HepG2 (cell line): ENCODE measurements at regions not wholly inside any gene's neighbourhood (a gene's known extent, or its start where the extent isn't known, plus 50 kb on each side); places are given as distances from the start of the nearest gene placed in this dataset.

ENCODE experiments used
- ATAC-seq: fragments of 200-7000 bp; cut with Tn5 transposase; 3 replicates; pipeline ENCODE4 v1.9.1; 2020; ENCODE audit warnings: mild to moderate bottlenecking, moderate library complexity
- BruUV-seq: library from RNA; stranded (reverse); fragments of 400-500 nt; replicated peaks from 2 replicates; lab custom pipeline; 2021; lab: Mats Ljungman, UMichigan
- CTCF ChIA-PET: fragments of 300-600 bp; formaldehyde crosslinking; extraction: SDS; loops from one replicate; lab custom pipeline; 2021; ENCODE audit warnings: low total read pairs, inconsistent platforms, low intra/inter-chr PET ratio; lab: Yijun Ruan, JAX
- POLR2A ChIA-PET: fragments of 350-600 bp; sonication (Branson Sonifier 250); formaldehyde crosslinking; loops from one replicate; lab custom pipeline; 2020; ENCODE audit warnings: antibody characterized with exemption, inconsistent platforms; lab: Yijun Ruan, JAX
- DNase-seq: peaks from one replicate; pipeline ENCODE4 v3.0.0-alpha.2; 2015; ENCODE audit warnings: low spot score
- FAIRE-seq: peaks from 3 replicates; lab custom pipeline; 2011; peaks lifted over from hg19 to GRCh38; lab: Jason Lieb, UNC
- H2AFZ ChIP-seq: one replicate; pipeline ENCODE4 v1.6.1; 2011; ENCODE audit warnings: low read length, inconsistent platforms
- H3K27ac ChIP-seq: fragments of 300-600 bp; 3 replicates; pipeline ENCODE4 v1.8.0; 2011; ENCODE audit warnings: mixed run types, mild to moderate bottlenecking, mixed read lengths, low read length, inconsistent platforms; ENCODE audit not compliant: insufficient read depth; ENCODE audit errors: extremely low read length
- H3K27me3 ChIP-seq, 2 experiments: fragments of 200-600 bp in 1 of 2; 2 replicates in 1 of 2; 3 replicates in 1 of 2; pipeline versions ENCODE4 v1.6.0 to v1.8.0; 2011; ENCODE audit warnings: low read length in 2 of 2, mild to moderate bottlenecking in 2 of 2, moderate library complexity in 2 of 2, inconsistent platforms in 1 of 2; ENCODE audit not compliant: insufficient read depth in 2 of 2, control insufficient read depth in 1 of 2
- H3K36me3 ChIP-seq, 2 experiments: fragments of 200-600 bp in 1 of 2; replicated peaks in 1 of 2; 2 replicates in 1 of 2; 3 replicates in 1 of 2; pipeline versions ENCODE4 v1.5.1 to v1.8.0; 2011; ENCODE audit warnings: low read length in 2 of 2, inconsistent platforms in 1 of 2; ENCODE audit not compliant: insufficient read depth in 2 of 2, control insufficient read depth in 1 of 2
- H3K4me1 ChIP-seq: 2 replicates; pipeline ENCODE4 v1.5.1; 2012; ENCODE audit warnings: low read length, inconsistent platforms; ENCODE audit not compliant: insufficient read depth
- H3K4me2 ChIP-seq: 2 replicates; pipeline ENCODE4 v1.6.0; 2011; ENCODE audit warnings: low read depth, low read length, inconsistent platforms
- H3K4me3 ChIP-seq, 3 experiments: fragments of 200-600 bp in 1 of 3; sonication (generic), shearing (Covaris generic) in 1 of 3; replicated peaks in 1 of 3; 2 replicates each; pipeline ENCODE4 v1.5.1; 2011 to 2016; ENCODE audit warnings: low read length in 3 of 3, inconsistent platforms in 2 of 3, low read depth in 2 of 3, mild to moderate bottlenecking in 2 of 3, control low read depth in 1 of 3, mixed read lengths in 1 of 3; ENCODE audit not compliant: insufficient read depth in 1 of 3
- H3K79me2 ChIP-seq: one replicate; pipeline ENCODE4 v1.6.1; 2011; ENCODE audit warnings: low read length, inconsistent platforms; ENCODE audit not compliant: insufficient read depth
- H3K9ac ChIP-seq: 2 replicates; pipeline ENCODE4 v1.6.0; 2011; ENCODE audit warnings: mild to moderate bottlenecking, low read depth, low read length, inconsistent platforms; ENCODE audit not compliant: insufficient read depth
- H3K9me3 ChIP-seq: 2 replicates; pipeline ENCODE4 v1.5.1; 2012; ENCODE audit warnings: mild to moderate bottlenecking, low read length
- H4K20me1 ChIP-seq: 2 replicates; pipeline ENCODE4 v1.6.0; 2011; ENCODE audit warnings: inconsistent platforms, mild to moderate bottlenecking, low read length, moderate library complexity; ENCODE audit not compliant: insufficient read depth
- BRD4 ChIP-seq: sonication (generic); formaldehyde crosslinking; IDR thresholded peaks from 2 replicates; pipeline ENCODE4 v1.4.0; 2020; ENCODE audit warnings: missing genetic modification reagents
- HOXA9 ChIP-seq: sonication (generic); formaldehyde crosslinking; IDR thresholded peaks from 2 replicates; pipeline ENCODE4 v1.8.1; 2022; ENCODE audit warnings: missing genetic modification reagents, mild to moderate bottlenecking, moderate library complexity, borderline replicate concordance
- JDP2 ChIP-seq: sonication (generic); formaldehyde crosslinking; IDR thresholded peaks from 2 replicates; pipeline ENCODE4 v1.8.1; 2022; ENCODE audit warnings: missing genetic modification reagents, borderline replicate concordance
- KMT2B ChIP-seq: IDR thresholded peaks from 2 replicates; pipeline ENCODE4 v1.6.1; 2016; ENCODE audit warnings: missing genetic modification reagents, missing compliant biosample characterization
- PPARG ChIP-seq: conservative IDR thresholded peaks from 2 replicates; pipeline ENCODE4 v1.6.1; 2016; ENCODE audit warnings: missing biosample characterization, missing genetic modification reagents
- RFX5 ChIP-seq: IDR thresholded peaks from 2 replicates; pipeline ENCODE4 v1.6.1; 2011; ENCODE audit warnings: low read depth, low read length, improper control_type of control experiment
- ZMYM3 ChIP-seq: sonication (generic); formaldehyde crosslinking; IDR thresholded peaks from 2 replicates; pipeline ENCODE4 v1.5.1; 2020; ENCODE audit warnings: mild to moderate bottlenecking, missing genetic modification reagents
- ZNF234 ChIP-seq: sonication (generic); formaldehyde crosslinking; conservative IDR thresholded peaks from 2 replicates; pipeline ENCODE4 v1.5.1; 2020; ENCODE audit warnings: mild to moderate bottlenecking, missing genetic modification reagents
- ZNF282 ChIP-seq: fragments of 450-650 bp; IDR thresholded peaks from 2 replicates; pipeline ENCODE4 v1.6.1; 2018; ENCODE audit not compliant: partially characterized antibody
- ZNF335 ChIP-seq: sonication (generic); formaldehyde crosslinking; IDR thresholded peaks from 2 replicates; pipeline ENCODE4 v1.4.0; 2020; ENCODE audit warnings: missing genetic modification reagents
- ZNF343 ChIP-seq: sonication (generic); formaldehyde crosslinking; IDR thresholded peaks from 2 replicates; pipeline ENCODE4 v1.4.0; 2020; ENCODE audit warnings: mild to moderate bottlenecking, missing genetic modification reagents
- WGBS: methylation state at CpG from one replicate; pipeline ENCODE4 v1.1.6; 2017; ENCODE audit warnings: low lambda C conversion rate; 5-methylcytosine and 5-hydroxymethylcytosine counted together
- in situ Hi-C: cut with HindIII; loops from 2 replicates; pipeline ENCODE4 v1.10.0; 2017; ENCODE audit warnings: low pct_unique_long_range_greater_than_20kb; ENCODE audit not compliant: extremely low pct_ligation_motif_present
- intact Hi-C: fragments of 100-400 bp; cut with micrococcal nuclease; formaldehyde crosslinking; loops from one replicate; pipeline ENCODE4 v1.10.0; 2022; ENCODE audit not compliant: unreplicated experiment
- TF ChIP-seq, protein P1 (sequence below): sonication (generic); formaldehyde crosslinking; IDR thresholded peaks from 2 replicates; pipeline ENCODE4 v1.5.0; 2020; ENCODE audit warnings: mild to moderate bottlenecking, missing genetic modification reagents
- TF ChIP-seq, protein P2 (sequence below): sonication (generic); formaldehyde crosslinking; IDR thresholded peaks from 2 replicates; pipeline ENCODE4 v1.4.0; 2020; ENCODE audit warnings: mild to moderate bottlenecking, low read depth, missing genetic modification reagents

DNA sequence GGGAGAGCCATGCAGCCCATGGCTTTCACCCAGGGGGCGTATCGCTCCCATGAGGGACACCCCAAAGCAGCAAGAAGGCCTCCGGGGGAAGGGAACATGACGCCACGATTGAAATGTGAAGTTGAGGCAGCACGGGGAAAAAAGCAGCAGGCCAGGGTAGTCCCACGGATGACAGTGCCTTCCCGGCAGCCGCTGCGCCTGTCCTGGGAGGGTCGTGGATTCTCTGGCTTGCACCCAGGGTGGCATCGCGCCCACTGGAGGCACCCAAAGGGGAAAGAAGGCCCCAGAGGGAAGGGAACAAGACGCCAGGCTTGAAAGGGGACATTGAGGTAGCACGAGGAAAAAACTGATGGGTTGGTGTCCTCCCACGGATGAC lies 161.6 kb upstream of the ALG10B start:
- no peaks in the 10 kb centered on the region for H4K20me1 ChIP-seq
- ATAC-seq (no peak), FAIRE-seq (no peak), DNase-seq (no peak)
- peaks cover 4 to 56% of the 10 kb centered on the region in 2 experiments; a peak in 4 of 5 replicates for H3K27me3 ChIP-seq
- no peak overlapping the region for H3K9ac ChIP-seq
- H3K79me2 ChIP-seq, result no peaks in the 10 kb centered on the region
- intact Hi-C loops (no loop called here), in situ Hi-C loops (no loop called here)
- ChIA-PET CTCF (no interaction called here), POLR2A (no interaction called here)
- H3K4me1 ChIP-seq, result no peaks in the 10 kb centered on the region
- TF ChIP-seq BRD4 (CRISPR knock-in tag), result no peak
- TF ChIP-seq, protein P1, sequence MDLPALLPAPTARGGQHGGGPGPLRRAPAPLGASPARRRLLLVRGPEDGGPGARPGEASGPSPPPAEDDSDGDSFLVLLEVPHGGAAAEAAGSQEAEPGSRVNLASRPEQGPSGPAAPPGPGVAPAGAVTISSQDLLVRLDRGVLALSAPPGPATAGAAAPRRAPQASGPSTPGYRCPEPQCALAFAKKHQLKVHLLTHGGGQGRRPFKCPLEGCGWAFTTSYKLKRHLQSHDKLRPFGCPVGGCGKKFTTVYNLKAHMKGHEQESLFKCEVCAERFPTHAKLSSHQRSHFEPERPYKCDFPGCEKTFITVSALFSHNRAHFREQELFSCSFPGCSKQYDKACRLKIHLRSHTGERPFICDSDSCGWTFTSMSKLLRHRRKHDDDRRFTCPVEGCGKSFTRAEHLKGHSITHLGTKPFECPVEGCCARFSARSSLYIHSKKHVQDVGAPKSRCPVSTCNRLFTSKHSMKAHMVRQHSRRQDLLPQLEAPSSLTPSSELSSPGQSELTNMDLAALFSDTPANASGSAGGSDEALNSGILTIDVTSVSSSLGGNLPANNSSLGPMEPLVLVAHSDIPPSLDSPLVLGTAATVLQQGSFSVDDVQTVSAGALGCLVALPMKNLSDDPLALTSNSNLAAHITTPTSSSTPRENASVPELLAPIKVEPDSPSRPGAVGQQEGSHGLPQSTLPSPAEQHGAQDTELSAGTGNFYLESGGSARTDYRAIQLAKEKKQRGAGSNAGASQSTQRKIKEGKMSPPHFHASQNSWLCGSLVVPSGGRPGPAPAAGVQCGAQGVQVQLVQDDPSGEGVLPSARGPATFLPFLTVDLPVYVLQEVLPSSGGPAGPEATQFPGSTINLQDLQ (CRISPR knock-in tag), result no peak
- no peak for TF ChIP-seq PPARG (CRISPR knock-in tag)
- TF ChIP-seq RFX5, result no peak
- WGBS, result 18% methylated on average over 14 of the region's 16 CpGs
- no TSS peak for BruUV-seq
- no peaks in the 10 kb centered on the region for H3K36me3 ChIP-seq
- no peak overlapping the region for H2AFZ ChIP-seq
- no peak overlapping the region for H3K4me2 ChIP-seq
- no peaks in the 10 kb centered on the region for H3K9me3 ChIP-seq
- H3K27ac ChIP-seq, result no peak overlapping the region
- no peak overlapping the region for H3K4me3 ChIP-seq

DNA sequence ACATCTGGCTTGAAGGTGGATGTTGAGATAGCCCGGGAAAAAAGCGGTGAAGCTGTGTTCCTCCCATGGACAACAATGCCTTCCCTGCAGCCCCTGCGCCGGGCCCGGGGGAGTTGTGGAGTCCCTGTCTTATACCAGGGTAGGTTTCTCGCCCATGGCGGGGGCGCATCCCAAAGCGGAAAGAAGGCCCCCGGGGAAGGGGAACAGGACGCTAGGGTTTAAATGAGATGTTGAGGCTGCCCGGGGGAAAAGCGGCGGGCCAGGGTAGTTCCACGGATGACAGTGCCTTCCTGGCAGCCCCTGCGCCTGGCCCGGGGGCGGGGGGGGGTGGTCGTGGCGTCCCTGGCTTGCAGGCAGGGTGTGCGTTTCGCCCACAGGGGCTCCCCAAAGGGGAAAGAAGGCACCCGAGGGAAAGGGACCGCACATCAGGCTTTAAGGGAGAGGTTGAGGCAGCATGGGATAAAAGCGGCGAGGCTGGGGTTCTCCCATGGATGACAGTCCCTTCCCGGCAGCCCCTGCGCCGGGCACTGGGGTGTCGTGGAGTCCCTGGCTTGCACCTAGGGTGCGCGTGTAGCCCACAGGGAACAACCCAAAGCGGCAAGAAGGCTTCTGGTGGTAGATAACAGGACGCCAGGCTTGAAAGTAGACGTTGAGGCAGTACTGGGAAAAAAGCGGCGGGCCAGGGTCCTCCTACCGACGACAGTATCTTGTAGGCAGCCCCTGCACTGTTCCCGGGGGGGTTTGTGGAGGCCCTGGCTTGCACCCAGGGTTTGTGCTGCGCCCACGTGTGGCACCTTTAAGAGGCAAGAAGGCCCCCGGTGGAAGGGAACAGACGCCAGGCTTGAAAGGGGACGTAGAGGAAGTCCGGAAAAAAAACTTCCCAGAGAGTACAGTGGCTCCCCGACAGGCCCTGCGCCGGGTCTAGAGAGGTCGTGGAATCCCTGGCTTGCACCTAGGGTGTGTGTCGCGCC lies 160.8 kb upstream of the ALG10B start:
- no peak overlapping the region for H3K4me3 ChIP-seq
- no peaks in the 10 kb centered on the region for H3K4me1 ChIP-seq
- ATAC-seq (no peak), FAIRE-seq (no peak), DNase-seq (no peak)
- WGBS, result 19% methylated on average over 43 of the region's 52 CpGs
- ChIA-PET POLR2A (no interaction called here), CTCF (no interaction called here)
- H3K4me2 ChIP-seq, result no peak overlapping the region
- H3K27ac ChIP-seq, result no peak overlapping the region
- no peaks in the 10 kb centered on the region for H4K20me1 ChIP-seq
- no peak overlapping the region for H3K9ac ChIP-seq
- in situ Hi-C loops, result no loop called here
- intact Hi-C loops, result no loop called here
- H2AFZ ChIP-seq, result no peak overlapping the region
- no peaks in the 10 kb centered on the region for H3K9me3 ChIP-seq
- H3K36me3 ChIP-seq, result no peaks in the 10 kb centered on the region
- peaks cover 4 to 56% of the 10 kb centered on the region in 2 experiments; a peak in 4 of 5 replicates for H3K27me3 ChIP-seq
- BruUV-seq, result no TSS peak
- no peaks in the 10 kb centered on the region for H3K79me2 ChIP-seq
- TF ChIP-seq JDP2 (no peak), KMT2B (CRISPR knock-in tag) (no peak), ZNF234 (CRISPR knock-in tag) (no peak), ZNF343 (CRISPR knock-in tag) (no peak), ZNF335 (no peak), ZNF282 (no peak), HOXA9 (CRISPR knock-in tag) (no peak), ZMYM3 (CRISPR knock-in tag) (no peak)
- TF ChIP-seq, protein P2, sequence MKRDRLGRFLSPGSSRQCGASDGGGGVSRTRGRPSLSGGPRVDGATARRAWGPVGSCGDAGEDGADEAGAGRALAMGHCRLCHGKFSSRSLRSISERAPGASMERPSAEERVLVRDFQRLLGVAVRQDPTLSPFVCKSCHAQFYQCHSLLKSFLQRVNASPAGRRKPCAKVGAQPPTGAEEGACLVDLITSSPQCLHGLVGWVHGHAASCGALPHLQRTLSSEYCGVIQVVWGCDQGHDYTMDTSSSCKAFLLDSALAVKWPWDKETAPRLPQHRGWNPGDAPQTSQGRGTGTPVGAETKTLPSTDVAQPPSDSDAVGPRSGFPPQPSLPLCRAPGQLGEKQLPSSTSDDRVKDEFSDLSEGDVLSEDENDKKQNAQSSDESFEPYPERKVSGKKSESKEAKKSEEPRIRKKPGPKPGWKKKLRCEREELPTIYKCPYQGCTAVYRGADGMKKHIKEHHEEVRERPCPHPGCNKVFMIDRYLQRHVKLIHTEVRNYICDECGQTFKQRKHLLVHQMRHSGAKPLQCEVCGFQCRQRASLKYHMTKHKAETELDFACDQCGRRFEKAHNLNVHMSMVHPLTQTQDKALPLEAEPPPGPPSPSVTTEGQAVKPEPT (CRISPR knock-in tag), result no peak
